Activated CD4-positive, alpha-beta T cell treated with anti-CD3 and anti-CD28 coated beads for 36 hours (primary cell): ENCODE measurements at regions not wholly inside any gene's neighbourhood (a gene's known extent, or its start where the extent isn't known, plus 50 kb on each side); places are given as distances from the start of the nearest gene placed in this dataset.

ENCODE experiments used
- ATAC-seq: fragments of 200-7000 bp; cut with Tn5 transposase; one replicate; pipeline ENCODE4 v1.10.0; 2021; ENCODE audit warnings: mild to moderate bottlenecking, moderate library complexity
- CTCF ChIA-PET: fragments of 350-600 bp; sonication (Branson Sonifier 250); formaldehyde crosslinking; loops from one replicate; lab custom pipeline; 2021; ENCODE audit warnings: antibody characterized with exemption; lab: Charles Lee
- POLR2A ChIA-PET: fragments of 350-600 bp; sonication (Branson Sonifier 250); formaldehyde crosslinking; loops from one replicate; lab custom pipeline; 2021; ENCODE audit warnings: antibody characterized with exemption, inconsistent platforms; lab: Charles Lee
- DNase-seq: peaks from one replicate; pipeline ENCODE4 v3.0.0-alpha.2; 2020
- H3K27ac Mint-ChIP-seq: one replicate; pipeline ENCODE4 v1.8.0; 2021; ENCODE audit warnings: mixed read lengths
- H3K27me3 Mint-ChIP-seq: one replicate; pipeline ENCODE4 v1.8.0; 2021; ENCODE audit warnings: mixed read lengths
- H3K36me3 Mint-ChIP-seq: one replicate; pipeline ENCODE4 v1.8.0; 2021; ENCODE audit warnings: low read depth, mixed read lengths
- H3K4me1 Mint-ChIP-seq: one replicate; pipeline ENCODE4 v1.8.0; 2021; ENCODE audit warnings: mixed read lengths
- H3K4me3 Mint-ChIP-seq: one replicate; pipeline ENCODE4 v1.8.0; 2021; ENCODE audit warnings: mild to moderate bottlenecking, moderate library complexity, mixed read lengths
- H3K9me3 Mint-ChIP-seq: one replicate; pipeline ENCODE4 v1.8.0; 2021; ENCODE audit warnings: low read depth, mixed read lengths
- intact Hi-C, 2 experiments: fragments of 100-400 bp; cut with DNase I in 1 of 2; cut with micrococcal nuclease in 1 of 2; formaldehyde crosslinking; loops; one replicate each; pipeline versions ENCODE4 v1.14.2 to v1.15.1; 2022 to 2024; cut with DNase I, micrococcal nuclease

- intact Hi-C loops: no loop called here
- ChIA-PET CTCF (interaction anchor here (0.7 to 1.2 kb wide), 2 partner anchors 11 to 12 kb away, joined by 3 read pairs; no protein-coding TSS in a partner anchor), POLR2A (no interaction called here)
- no peaks in the 10 kb centered on the region for H3K9me3 Mint-ChIP-seq
- no peaks in the 10 kb centered on the region for H3K36me3 Mint-ChIP-seq
- ATAC-seq: no peak
- H3K27me3 Mint-ChIP-seq: peaks cover 8% of the 10 kb centered on the region
- no peak for DNase-seq
- no peak overlapping the region for H3K4me3 Mint-ChIP-seq
- no peaks in the 10 kb centered on the region for H3K4me1 Mint-ChIP-seq
- H3K27ac Mint-ChIP-seq: no peak overlapping the region
Measured at GRCh38 chr13:59330764-59331163, 833.0 kb downstream of the DIAPH3 start.

- intact Hi-C loops: no loop called here
- peaks cover 5% of the 10 kb centered on the region for H3K27me3 Mint-ChIP-seq
- H3K4me1 Mint-ChIP-seq: no peaks in the 10 kb centered on the region
- CTCF ChIA-PET: interaction anchor here (0.5 kb wide), 1 partner anchor 530 kb away, joined by 4 read pairs; no protein-coding TSS in a partner anchor
- POLR2A ChIA-PET: no interaction called here
- no peaks in the 10 kb centered on the region for H3K9me3 Mint-ChIP-seq
- no peak overlapping the region for H3K27ac Mint-ChIP-seq
- no peak overlapping the region for H3K4me3 Mint-ChIP-seq
- no peak for ATAC-seq
- H3K36me3 Mint-ChIP-seq: no peaks in the 10 kb centered on the region
- no peak for DNase-seq
Measured at GRCh38 chr13:59332966-59333365, 830.8 kb downstream of the DIAPH3 start.

- ATAC-seq (no peak), DNase-seq (no peak)
- intact Hi-C loops: no loop called here
- Mint-ChIP-seq H3K27me3 (peaks cover 4% of the 10 kb centered on the region), H3K27ac (no peak overlapping the region), H3K4me3 (no peak overlapping the region), H3K36me3 (no peaks in the 10 kb centered on the region), H3K9me3 (no peaks in the 10 kb centered on the region), H3K4me1 (no peaks in the 10 kb centered on the region)
- CTCF ChIA-PET: no interaction called here
- POLR2A ChIA-PET: no interaction called here
Measured at GRCh38 chr13:59337070-59337469, 826.7 kb downstream of the DIAPH3 start.

GRCh38 chr13:59340151-59340550, 823.6 kb downstream of the DIAPH3 start:
- intact Hi-C loops: no loop called here
- no peaks in the 10 kb centered on the region for H3K4me1 Mint-ChIP-seq
- H3K27ac Mint-ChIP-seq: no peak overlapping the region
- ChIA-PET POLR2A (no interaction called here), CTCF (no interaction called here)
- no peak overlapping the region for H3K4me3 Mint-ChIP-seq
- no peak for DNase-seq
- H3K27me3 Mint-ChIP-seq: peaks cover 4% of the 10 kb centered on the region
- H3K36me3 Mint-ChIP-seq: no peaks in the 10 kb centered on the region
- ATAC-seq: no peak
- no peaks in the 10 kb centered on the region for H3K9me3 Mint-ChIP-seq

- no peak overlapping the region for H3K4me3 Mint-ChIP-seq
- intact Hi-C loops: no loop called here
- no peaks in the 10 kb centered on the region for H3K36me3 Mint-ChIP-seq
- DNase-seq (no peak), ATAC-seq (no peak)
- H3K9me3 Mint-ChIP-seq: no peaks in the 10 kb centered on the region
- H3K4me1 Mint-ChIP-seq: no peaks in the 10 kb centered on the region
- peaks cover 4% of the 10 kb centered on the region for H3K27me3 Mint-ChIP-seq
- ChIA-PET CTCF (interaction anchor here (0.6 kb wide), 1 partner anchor 667 kb away, joined by 3 read pairs; no protein-coding TSS in a partner anchor), POLR2A (no interaction called here)
- no peak overlapping the region for H3K27ac Mint-ChIP-seq
Measured at GRCh38 chr13:59340581-59340980, 823.1 kb downstream of the DIAPH3 start.

GRCh38 chr13:59342400-59342799, 821.3 kb downstream of the DIAPH3 start:
- no peaks in the 10 kb centered on the region for H3K9me3 Mint-ChIP-seq
- no peaks in the 10 kb centered on the region for H3K36me3 Mint-ChIP-seq
- CTCF ChIA-PET: no interaction called here
- no peak for DNase-seq
- no peak overlapping the region for H3K4me3 Mint-ChIP-seq
- POLR2A ChIA-PET: no interaction called here
- intact Hi-C loops: no loop called here
- no peaks in the 10 kb centered on the region for H3K4me1 Mint-ChIP-seq
- ATAC-seq: no peak
- H3K27me3 Mint-ChIP-seq: peaks cover 8% of the 10 kb centered on the region
- no peak overlapping the region for H3K27ac Mint-ChIP-seq

GRCh38 chr13:59343132-59343531, 820.6 kb downstream of the DIAPH3 start:
- ChIA-PET POLR2A (interaction anchor here (0.6 kb wide), 1 partner anchor 147 kb away, joined by 3 read pairs; no protein-coding TSS in a partner anchor), CTCF (interaction anchor here (0.6 to 0.8 kb wide), 2 partner anchors 33 to 1784 kb away, joined by 3 to 5 read pairs; no protein-coding TSS in a partner anchor)
- H3K27ac Mint-ChIP-seq: no peak overlapping the region
- H3K4me1 Mint-ChIP-seq: no peaks in the 10 kb centered on the region
- H3K36me3 Mint-ChIP-seq: no peaks in the 10 kb centered on the region
- H3K27me3 Mint-ChIP-seq: peaks cover 8% of the 10 kb centered on the region
- H3K9me3 Mint-ChIP-seq: no peaks in the 10 kb centered on the region
- no peak overlapping the region for H3K4me3 Mint-ChIP-seq
- intact Hi-C loops: no loop called here
- DNase-seq (no peak), ATAC-seq (no peak)

- no peak overlapping the region for H3K27ac Mint-ChIP-seq
- DNase-seq (no peak), ATAC-seq (no peak)
- H3K4me1 Mint-ChIP-seq: no peaks in the 10 kb centered on the region
- H3K4me3 Mint-ChIP-seq: no peak overlapping the region
- POLR2A ChIA-PET: interaction anchor here (0.6 kb wide), 1 partner anchor 148 kb away, joined by 3 read pairs; no protein-coding TSS in a partner anchor
- peaks cover 7% of the 10 kb centered on the region for H3K27me3 Mint-ChIP-seq
- CTCF ChIA-PET: interaction anchor here (0.6 to 0.8 kb wide), 2 partner anchors 32 to 1783 kb away, joined by 3 to 5 read pairs; no protein-coding TSS in a partner anchor
- no peaks in the 10 kb centered on the region for H3K36me3 Mint-ChIP-seq
- H3K9me3 Mint-ChIP-seq: no peaks in the 10 kb centered on the region
- intact Hi-C loops: no loop called here
Measured at GRCh38 chr13:59343993-59344822, 819.5 kb downstream of the DIAPH3 start.

- Mint-ChIP-seq H3K27ac (no peak overlapping the region), H3K36me3 (no peaks in the 10 kb centered on the region), H3K9me3 (no peaks in the 10 kb centered on the region), H3K4me3 (no peak overlapping the region), H3K27me3 (peaks cover 9% of the 10 kb centered on the region), H3K4me1 (no peaks in the 10 kb centered on the region)
- ChIA-PET CTCF (no interaction called here), POLR2A (no interaction called here)
- DNase-seq (no peak), ATAC-seq (no peak)
- intact Hi-C loops: no loop called here
Measured at GRCh38 chr13:59345311-59345710, 818.4 kb downstream of the DIAPH3 start.

- H3K4me1 Mint-ChIP-seq: no peaks in the 10 kb centered on the region
- DNase-seq (no peak), ATAC-seq (no peak)
- POLR2A ChIA-PET: no interaction called here
- no peaks in the 10 kb centered on the region for H3K36me3 Mint-ChIP-seq
- no peak overlapping the region for H3K27ac Mint-ChIP-seq
- CTCF ChIA-PET: interaction anchor here (0.6 to 1.0 kb wide), 2 partner anchors 330 to 1715 kb away, joined by 3 read pairs; no protein-coding TSS in a partner anchor
- H3K9me3 Mint-ChIP-seq: no peaks in the 10 kb centered on the region
- peaks cover 11% of the 10 kb centered on the region for H3K27me3 Mint-ChIP-seq
- intact Hi-C loops: no loop called here
- no peak overlapping the region for H3K4me3 Mint-ChIP-seq
Measured at GRCh38 chr13:59346999-59347723, 816.6 kb downstream of the DIAPH3 start.

- no peaks in the 10 kb centered on the region for H3K36me3 Mint-ChIP-seq
- no peaks in the 10 kb centered on the region for H3K9me3 Mint-ChIP-seq
- no peak for ATAC-seq
- POLR2A ChIA-PET: no interaction called here
- no peaks in the 10 kb centered on the region for H3K4me1 Mint-ChIP-seq
- CTCF ChIA-PET: no interaction called here
- intact Hi-C loops: no loop called here
- peaks cover 8% of the 10 kb centered on the region for H3K27me3 Mint-ChIP-seq
- H3K27ac Mint-ChIP-seq: no peak overlapping the region
- DNase-seq: no peak
- H3K4me3 Mint-ChIP-seq: no peak overlapping the region
Measured at GRCh38 chr13:59348617-59349016, 815.1 kb downstream of the DIAPH3 start.
